Lower lobe of right lung (tissue), 2 donors: ENCODE measurements at regions not wholly inside any gene's neighbourhood (a gene's known extent, or its start where the extent isn't known, plus 50 kb on each side); places are given as distances from the start of the nearest gene placed in this dataset.
A peak's percentile ranks its signal among the peaks of the same experiment; 100 is the strongest.
"Not testable (repeated sequence)": the region's sequence is repeated elsewhere in the genome, so short reads cannot be mapped to it uniquely, and the experiment has no call there.

Source experiments
- ATAC-seq, 2 donors: fragments of 200-7000 bp; cut with Tn5 transposase; one replicate each; pipeline ENCODE4 v1.9.1; 2020 to 2022; ENCODE audit warnings: mild to moderate bottlenecking in 2 of 2, moderate library complexity in 2 of 2
- DNase-seq: peaks from one replicate; pipeline ENCODE4 v3.0.0-alpha.2; 2020
- H3K27ac ChIP-seq: fragments of 200-600 bp; one replicate; pipeline ENCODE4 v1.8.0; 2022
- H3K27me3 ChIP-seq: fragments of 200-600 bp; one replicate; pipeline ENCODE4 v1.8.0; 2022; ENCODE audit warnings: low read depth
- H3K36me3 ChIP-seq: fragments of 200-600 bp; one replicate; pipeline ENCODE4 v1.8.0; 2022; ENCODE audit warnings: mild to moderate bottlenecking
- H3K4me1 ChIP-seq: fragments of 200-600 bp; one replicate; pipeline ENCODE4 v1.8.0; 2022
- H3K4me3 ChIP-seq: fragments of 200-600 bp; one replicate; pipeline ENCODE4 v1.8.0; 2022; ENCODE audit warnings: mild to moderate bottlenecking
- H3K9me3 ChIP-seq: fragments of 200-600 bp; one replicate; pipeline ENCODE4 v1.8.0; 2022
- CTCF ChIP-seq: fragments of 200-600 bp; IDR thresholded peaks from one replicate; pipeline ENCODE4 v1.8.0; 2022; ENCODE audit warnings: antibody characterized with exemption, mild to moderate bottlenecking
- intact Hi-C: fragments of 100-400 bp; cut with DNase I; formaldehyde crosslinking; loops from one replicate; pipeline ENCODE4 v1.11.0; 2022
- donor health status: DM: no; HTN: yes; CAD: no; lungs with severe emphysema.

- Histone ChIP-seq H3K36me3 (no peaks in the 10 kb centered on the region), H3K4me1 (peaks cover 6% of the 10 kb centered on the region), H3K27ac (no peak overlapping the region), H3K9me3 (no peaks in the 10 kb centered on the region), H3K4me3 (no peak overlapping the region), H3K27me3 (no peaks in the 10 kb centered on the region)
- intact Hi-C loops: no loop called here
- no peak for TF ChIP-seq CTCF
- ATAC-seq: peak; percentile 41 to 47
- DNase-seq: no peak
Measured at GRCh38 chr13:76663592-76664335, 222.4 kb downstream of the KCTD12 start.

GRCh38 chr13:76659074-76659473 is 227.1 kb downstream of the KCTD12 start:
- H3K27ac ChIP-seq, H3K4me1 ChIP-seq, H3K27me3 ChIP-seq, H3K9me3 ChIP-seq, DNase-seq, H3K4me3 ChIP-seq, H3K36me3 ChIP-seq, ATAC-seq, intact Hi-C loops: not testable (repeated sequence)

GRCh38 chr13:76656500-76656899 is 229.7 kb downstream of the KCTD12 start:
- Histone ChIP-seq H3K36me3 (no peaks in the 10 kb centered on the region), H3K27me3 (no peaks in the 10 kb centered on the region), H3K9me3 (no peaks in the 10 kb centered on the region), H3K4me3 (no peak overlapping the region), H3K27ac (no peak overlapping the region), H3K4me1 (no peaks in the 10 kb centered on the region)
- ATAC-seq (no peak), DNase-seq (no peak)
- intact Hi-C loops: no loop called here
- TF ChIP-seq CTCF: no peak

GRCh38 chr13:76656056-76656455 is 230.1 kb downstream of the KCTD12 start:
- Histone ChIP-seq H3K27ac (no peak overlapping the region), H3K4me1 (no peaks in the 10 kb centered on the region), H3K27me3 (no peaks in the 10 kb centered on the region), H3K9me3 (no peaks in the 10 kb centered on the region), H3K4me3 (no peak overlapping the region), H3K36me3 (no peaks in the 10 kb centered on the region)
- peak in 1 of 2 donors; percentile 24 for ATAC-seq
- DNase-seq: no peak
- intact Hi-C loops: no loop called here
- TF ChIP-seq CTCF: no peak

- Histone ChIP-seq H3K4me1 (no peaks in the 10 kb centered on the region), H3K9me3 (no peaks in the 10 kb centered on the region), H3K4me3 (no peak overlapping the region), H3K27ac (no peak overlapping the region), H3K36me3 (no peaks in the 10 kb centered on the region), H3K27me3 (no peaks in the 10 kb centered on the region)
- intact Hi-C loops: no loop called here
- ATAC-seq: no peak
- no peak for TF ChIP-seq CTCF
- no peak for DNase-seq
Measured at GRCh38 chr13:76654263-76654662, 231.9 kb downstream of the KCTD12 start.

- no peaks in the 10 kb centered on the region for H3K27me3 ChIP-seq
- H3K4me3 ChIP-seq: no peak overlapping the region
- no peaks in the 10 kb centered on the region for H3K36me3 ChIP-seq
- intact Hi-C loops: no loop called here
- H3K4me1 ChIP-seq: no peaks in the 10 kb centered on the region
- H3K27ac ChIP-seq: no peak overlapping the region
- TF ChIP-seq CTCF: no peak
- no peaks in the 10 kb centered on the region for H3K9me3 ChIP-seq
- DNase-seq: no peak
- ATAC-seq: no peak
Measured at GRCh38 chr13:76651286-76651685, 234.9 kb downstream of the KCTD12 start.
